Endothelial cell of umbilical vein (primary cell): ENCODE measurements at regions not wholly inside any gene's neighbourhood (a gene's known extent, or its start where the extent isn't known, plus 50 kb on each side); places are given as distances from the start of the nearest gene placed in this dataset.

Experiments
- BruUV-seq: library from RNA; stranded (reverse); fragments of 400-500 nt; replicated peaks from 2 replicates; lab custom pipeline; 2021; lab: Mats Ljungman, UMichigan
- CTCF ChIA-PET: fragments of 300-600, 350-600 bp; sonication (Branson Sonifier 250); formaldehyde crosslinking; loops from one replicate; lab custom pipeline; 2021; ENCODE audit warnings: antibody characterized with exemption, inconsistent platforms; lab: Charles Lee
- POLR2A ChIA-PET: fragments of 300-600, 350-600 bp; sonication (Branson Sonifier 250); formaldehyde crosslinking; loops from one replicate; lab custom pipeline; 2021; ENCODE audit warnings: antibody characterized with exemption, inconsistent platforms; lab: Charles Lee
- DNase-seq: peaks from one replicate; pipeline ENCODE4 v3.0.0-alpha.2; 2011; ENCODE audit warnings: low read depth, low spot score
- FAIRE-seq: peaks from 2 replicates; lab custom pipeline; 2011; peaks lifted over from hg19 to GRCh38; lab: Jason Lieb, UNC
- H2AFZ ChIP-seq: 2 replicates; pipeline ENCODE4 v1.6.0; 2012; ENCODE audit warnings: low read depth, low read length, control low read depth, inconsistent platforms
- H3K27ac ChIP-seq: 2 replicates; pipeline ENCODE4 v1.5.1; 2011; ENCODE audit warnings: low read depth, mild to moderate bottlenecking, control low read depth, low read length, moderate library complexity; ENCODE audit not compliant: insufficient read depth
- H3K27me3 ChIP-seq, 2 experiments: 2 replicates each; pipeline versions ENCODE4 v1.6.0 to v1.6.1; 2011; ENCODE audit warnings: low read length in 2 of 2, mixed read lengths in 1 of 2; ENCODE audit not compliant: control insufficient read depth in 2 of 2, insufficient read depth in 2 of 2
- H3K36me3 ChIP-seq, 2 experiments: 2 replicates in 1 of 2; 3 replicates in 1 of 2; pipeline ENCODE4 v1.5.1; 2011; ENCODE audit warnings: low read length in 2 of 2, mild to moderate bottlenecking in 1 of 2, moderate library complexity in 1 of 2; ENCODE audit not compliant: control insufficient read depth in 2 of 2, insufficient read depth in 2 of 2; ENCODE audit errors: extremely low read depth in 1 of 2
- H3K4me1 ChIP-seq: 3 replicates; pipeline ENCODE4 v1.5.1; 2011; ENCODE audit warnings: mild to moderate bottlenecking, low read length; ENCODE audit not compliant: control insufficient read depth, insufficient read depth; ENCODE audit errors: extremely low read depth
- H3K4me2 ChIP-seq: 2 replicates; pipeline ENCODE4 v1.6.1; 2011; ENCODE audit warnings: low read length, control low read depth, mixed read lengths; ENCODE audit not compliant: insufficient read depth
- H3K4me3 ChIP-seq, 3 experiments: fragments of 200-600 bp in 1 of 3; sonication (generic), shearing (Covaris generic) in 1 of 3; replicated peaks in 1 of 3; 2 replicates each; pipeline ENCODE4 v1.5.1; 2011 to 2016; ENCODE audit warnings: control low read depth in 3 of 3, low read length in 3 of 3, mild to moderate bottlenecking in 2 of 3, inconsistent platforms in 1 of 3, low read depth in 1 of 3, moderate library complexity in 1 of 3; ENCODE audit not compliant: insufficient read depth in 1 of 3
- H3K79me2 ChIP-seq: 2 replicates; pipeline ENCODE4 v1.6.0; 2012; ENCODE audit warnings: low read length, inconsistent platforms; ENCODE audit not compliant: control insufficient read depth, insufficient read depth
- H3K9ac ChIP-seq: replicated peaks from 2 replicates; pipeline ENCODE3; 2011; ENCODE audit warnings: low read length, control low read depth; ENCODE audit not compliant: insufficient read depth; ENCODE audit errors: extremely low read depth
- H3K9me1 ChIP-seq: replicated peaks from 3 replicates; pipeline ENCODE4 v1.6.0; 2011; ENCODE audit warnings: mild to moderate bottlenecking, low read length; ENCODE audit not compliant: control insufficient read depth, insufficient read depth; ENCODE audit errors: extremely low read depth
- H3K9me3 ChIP-seq: replicated peaks from 2 replicates; pipeline ENCODE4 v1.5.1; 2012; ENCODE audit warnings: low read length, inconsistent platforms; ENCODE audit not compliant: control insufficient read depth, insufficient read depth
- H4K20me1 ChIP-seq: replicated peaks from 2 replicates; pipeline ENCODE3; 2011; ENCODE audit warnings: mild to moderate bottlenecking, low read length; ENCODE audit not compliant: control insufficient read depth, insufficient read depth; ENCODE audit errors: extremely low read depth
- FOS ChIP-seq: IDR thresholded peaks from 2 replicates; pipeline ENCODE4 v1.6.1; 2011; ENCODE audit warnings: mild to moderate bottlenecking, low read length, moderate library complexity, borderline replicate concordance; ENCODE audit not compliant: insufficient read depth
- JUN ChIP-seq: IDR thresholded peaks from 2 replicates; pipeline ENCODE4 v1.6.1; 2011; ENCODE audit warnings: borderline replicate concordance, low read depth; ENCODE audit not compliant: insufficient read length, insufficient read depth
- MYC ChIP-seq: IDR thresholded peaks from one replicate; pipeline ENCODE4 v1.6.1; 2011; ENCODE audit warnings: mild to moderate bottlenecking, low read depth, low read length
- POLR2AphosphoS5 ChIP-seq: IDR thresholded peaks from 2 replicates; pipeline ENCODE4 v1.6.1; 2012; ENCODE audit warnings: low read depth, mild to moderate bottlenecking, control low read depth, low read length, moderate library complexity; ENCODE audit not compliant: insufficient read depth
- dilution Hi-C: fragments of 300-500 bp; cut with MboI; formaldehyde crosslinking; loops from one replicate; pipeline ENCODE4 v1.15.0; 2019; ENCODE audit warnings: low sequenced_read_pairs; ENCODE audit not compliant: extremely low pct_ligation_motif_present
- intact Hi-C: fragments of 100-400 bp; cut with micrococcal nuclease; formaldehyde crosslinking; loops from one replicate; pipeline ENCODE4 v1.10.0; 2022
- TF ChIP-seq, protein P1 (sequence below), 2 donors: IDR thresholded peaks; 1 replicate in 1 of 2; 2 replicates in 1 of 2; pipeline ENCODE4 v1.5.1; 2011; ENCODE audit warnings: low read length in 2 of 2, mild to moderate bottlenecking in 2 of 2, moderate library complexity in 2 of 2, control low read depth in 1 of 2, inconsistent platforms in 1 of 2, low read depth in 1 of 2; ENCODE audit not compliant: insufficient read depth in 1 of 2; ENCODE audit errors: extremely low read depth in 1 of 2
- TF ChIP-seq, protein P2 (sequence below): IDR thresholded peaks from 2 replicates; pipeline ENCODE4 v1.6.1; 2011; ENCODE audit not compliant: insufficient read depth, insufficient read length

DNA sequence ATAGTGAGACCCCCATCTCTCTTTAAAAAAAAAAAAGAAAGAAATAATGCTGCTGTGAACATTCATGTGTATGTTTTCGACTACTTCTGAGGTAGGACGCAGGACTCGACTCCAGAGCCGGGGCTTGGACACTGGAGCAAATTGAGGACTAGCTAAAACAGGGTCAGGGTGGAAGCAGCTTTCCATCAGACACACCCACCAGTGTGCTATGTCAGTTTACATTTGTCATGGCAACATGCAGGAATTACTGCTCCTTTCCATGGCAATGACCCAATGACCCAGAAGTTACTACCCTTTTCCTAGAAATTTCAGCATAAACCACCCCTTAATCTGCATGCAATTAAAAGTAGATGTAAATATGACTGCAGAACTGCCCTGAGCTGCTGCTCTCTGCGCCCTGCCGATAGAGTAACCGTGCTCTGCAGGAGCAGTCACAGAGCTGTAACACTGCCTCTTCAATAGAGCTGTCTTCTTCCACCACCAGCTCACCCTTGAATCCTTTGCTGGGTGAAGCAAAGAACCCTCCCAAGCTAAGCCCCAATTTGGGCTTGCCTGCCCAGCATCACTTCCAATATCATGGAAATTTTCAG, 61.6 kb upstream of the ZNF599 start:
- intact Hi-C loops (no loop called here), dilution Hi-C loops (no loop called here)
- Histone ChIP-seq H2AFZ (no peak overlapping the region), H3K36me3 (no peaks in the 10 kb centered on the region), H3K4me2 (no peak overlapping the region), H3K9me3 (no peaks in the 10 kb centered on the region), H3K9me1 (no peaks in the 10 kb centered on the region), H3K27me3 (peaks cover 0 to 4% of the 10 kb centered on the region in 2 experiments), H3K9ac (no peak overlapping the region), H3K79me2 (no peaks in the 10 kb centered on the region), H3K4me1 (peaks cover 14% of the 10 kb centered on the region), H3K4me3 (no peak overlapping the region), H3K27ac (no peak overlapping the region), H4K20me1 (no peaks in the 10 kb centered on the region)
- FAIRE-seq: no peak
- ChIA-PET POLR2A (no interaction called here), CTCF (interaction anchor here (1.0 kb wide), 1 partner anchor 210 kb away, joined by 3 read pairs; no protein-coding TSS in a partner anchor)
- no peak for DNase-seq
- no peak for TF ChIP-seq JUN
- no peak for TF ChIP-seq POLR2AphosphoS5
- TF ChIP-seq MYC: no peak
- no peak for TF ChIP-seq FOS
- TF ChIP-seq, protein P1, sequence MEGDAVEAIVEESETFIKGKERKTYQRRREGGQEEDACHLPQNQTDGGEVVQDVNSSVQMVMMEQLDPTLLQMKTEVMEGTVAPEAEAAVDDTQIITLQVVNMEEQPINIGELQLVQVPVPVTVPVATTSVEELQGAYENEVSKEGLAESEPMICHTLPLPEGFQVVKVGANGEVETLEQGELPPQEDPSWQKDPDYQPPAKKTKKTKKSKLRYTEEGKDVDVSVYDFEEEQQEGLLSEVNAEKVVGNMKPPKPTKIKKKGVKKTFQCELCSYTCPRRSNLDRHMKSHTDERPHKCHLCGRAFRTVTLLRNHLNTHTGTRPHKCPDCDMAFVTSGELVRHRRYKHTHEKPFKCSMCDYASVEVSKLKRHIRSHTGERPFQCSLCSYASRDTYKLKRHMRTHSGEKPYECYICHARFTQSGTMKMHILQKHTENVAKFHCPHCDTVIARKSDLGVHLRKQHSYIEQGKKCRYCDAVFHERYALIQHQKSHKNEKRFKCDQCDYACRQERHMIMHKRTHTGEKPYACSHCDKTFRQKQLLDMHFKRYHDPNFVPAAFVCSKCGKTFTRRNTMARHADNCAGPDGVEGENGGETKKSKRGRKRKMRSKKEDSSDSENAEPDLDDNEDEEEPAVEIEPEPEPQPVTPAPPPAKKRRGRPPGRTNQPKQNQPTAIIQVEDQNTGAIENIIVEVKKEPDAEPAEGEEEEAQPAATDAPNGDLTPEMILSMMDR (IDR thresholded peaks at IDR 0.05; ENCODE audit: extremely low read depth in 1 of 2, insufficient read depth in 1 of 2, low read depth in 1 of 2, low read length in 2 of 2): no peak
- TF ChIP-seq, protein P2, sequence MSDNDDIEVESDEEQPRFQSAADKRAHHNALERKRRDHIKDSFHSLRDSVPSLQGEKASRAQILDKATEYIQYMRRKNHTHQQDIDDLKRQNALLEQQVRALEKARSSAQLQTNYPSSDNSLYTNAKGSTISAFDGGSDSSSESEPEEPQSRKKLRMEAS: no peak
- no TSS peak for BruUV-seq
